Esophagus muscularis mucosa (tissue), 4 donors: ENCODE measurements at regions not wholly inside any gene's neighbourhood (a gene's known extent, or its start where the extent isn't known, plus 50 kb on each side); places are given as distances from the start of the nearest gene placed in this dataset.
"Not testable (repeated sequence)": the region's sequence is repeated elsewhere in the genome, so short reads cannot be mapped to it uniquely, and the experiment has no call there.

Source experiments
- DNase-seq: peaks from one replicate; pipeline ENCODE4 v3.0.0-alpha.2; 2017; ENCODE audit errors: extremely low spot score
- H3K27ac ChIP-seq, 4 donors: fragments of 200-600 bp; sonication (generic); replicated peaks in 1 of 4; 1 replicate in 3 of 4; 2 replicates in 1 of 4; pipeline ENCODE4 v1.5.1; 2016 to 2019; ENCODE audit warnings: mild to moderate bottlenecking in 1 of 4
- H3K27me3 ChIP-seq, 4 donors: fragments of 200-600 bp; sonication (generic); one replicate each; pipeline versions ENCODE4 v1.5.1 to v1.6.0; 2016 to 2019
- H3K36me3 ChIP-seq, 4 donors: fragments of 200-600 bp; sonication (generic); one replicate each; pipeline ENCODE4 v1.5.1; 2016 to 2019
- H3K4me1 ChIP-seq, 4 donors: fragments of 200-600 bp; sonication (generic); one replicate each; pipeline ENCODE4 v1.5.1; 2016 to 2019
- H3K4me3 ChIP-seq, 4 donors: fragments of 200-600 bp; sonication (generic); 1 replicate in 2 of 4; 2 replicates in 2 of 4; pipeline ENCODE4 v1.5.1; 2016 to 2019; ENCODE audit warnings: mild to moderate bottlenecking in 4 of 4, moderate library complexity in 1 of 4
- H3K9me3 ChIP-seq, 4 donors: fragments of 200-600 bp; sonication (generic); 1 replicate in 3 of 4; 2 replicates in 1 of 4; pipeline ENCODE4 v1.5.1; 2016 to 2019
- CTCF ChIP-seq, 3 experiments: fragments of 200-600 bp in 2 of 3; fragments of 450-650 bp in 1 of 3; sonication (generic) in 2 of 3; IDR thresholded peaks; one replicate each; pipeline ENCODE4 v1.5.1; 2017 to 2019; ENCODE audit warnings: antibody characterized with exemption in 3 of 3, mild to moderate bottlenecking in 2 of 3, moderate library complexity in 1 of 3
- EP300 ChIP-seq: sonication (generic); formaldehyde crosslinking; IDR thresholded peaks from one replicate; pipeline ENCODE4 v1.6.1; 2017; ENCODE audit warnings: antibody characterized with exemption
- POLR2A ChIP-seq: fragments of 450-650 bp; IDR thresholded peaks from one replicate; pipeline ENCODE4 v1.6.1; 2017; ENCODE audit warnings: antibody characterized with exemption, moderate library complexity, mild to moderate bottlenecking, low read depth
- POLR2AphosphoS5 ChIP-seq, 2 donors: sonication (generic); formaldehyde crosslinking; IDR thresholded peaks; one replicate each; pipeline ENCODE4 v1.6.1; 2017; ENCODE audit warnings: antibody characterized with exemption in 2 of 2
- WGBS: methylation state at CpG from one replicate; pipeline ENCODE4 v1.1.5; 2018; 5-methylcytosine and 5-hydroxymethylcytosine counted together
- intact Hi-C: fragments of 100-400 bp; cut with DNase I; formaldehyde crosslinking; loops from one replicate; pipeline ENCODE4 v1.15.1; 2023

GRCh38 chr7:131929632-131930031 lies 373.2 kb upstream of the PODXL start:
- no peak for TF ChIP-seq EP300
- intact Hi-C loops = no loop called here
- no peaks in the 10 kb centered on the region for H3K4me1 ChIP-seq
- DNase-seq = no peak
- no peak overlapping the region for H3K27ac ChIP-seq
- H3K4me3 ChIP-seq = no peak overlapping the region
- H3K36me3 ChIP-seq = no peaks in the 10 kb centered on the region
- peaks cover 0 to 4% (median 0%) of the 10 kb centered on the region in 4 donors for H3K27me3 ChIP-seq
- no peaks in the 10 kb centered on the region for H3K9me3 ChIP-seq

GRCh38 chr7:131927770-131928423 lies 371.5 kb upstream of the PODXL start:
- Histone ChIP-seq H3K27ac (no peak overlapping the region), H3K4me3 (no peak overlapping the region), H3K9me3 (no peaks in the 10 kb centered on the region), H3K4me1 (no peaks in the 10 kb centered on the region), H3K36me3 (no peaks in the 10 kb centered on the region), H3K27me3 (peaks cover 0 to 4% (median 0%) of the 10 kb centered on the region in 4 donors)
- 80% methylated on average over 10 of the region's 12 CpGs for WGBS
- TF ChIP-seq POLR2AphosphoS5 (IDR thresholded peaks at IDR 0.05) (no peak), EP300 (no peak), POLR2A (no peak), CTCF (IDR thresholded peaks at IDR 0.05) (no peak)
- DNase-seq = no peak
- intact Hi-C loops = no loop called here

- no peak overlapping the region for H3K27ac ChIP-seq
- H3K4me3 ChIP-seq = no peak overlapping the region
- no peak for DNase-seq
- TF ChIP-seq POLR2A (no peak), POLR2AphosphoS5 (IDR thresholded peaks at IDR 0.05) (no peak), CTCF (IDR thresholded peaks at IDR 0.05) (no peak)
- H3K4me1 ChIP-seq = no peaks in the 10 kb centered on the region
- no peaks in the 10 kb centered on the region for H3K36me3 ChIP-seq
- intact Hi-C loops = no loop called here
- peaks cover 0 to 4% (median 0%) of the 10 kb centered on the region in 4 donors for H3K27me3 ChIP-seq
- no peaks in the 10 kb centered on the region for H3K9me3 ChIP-seq
Measured at GRCh38 chr7:131925636-131926035, 369.2 kb upstream of the PODXL start.

- intact Hi-C loops = no loop called here
Measured at GRCh38 chr7:131924857-131925256, 368.4 kb upstream of the PODXL start.

GRCh38 chr7:131922948-131923347 lies 366.5 kb upstream of the PODXL start:
- WGBS = 93% methylated on average over 10 of the region's 10 CpGs
- H3K9me3 ChIP-seq, H3K4me3 ChIP-seq, H3K27ac ChIP-seq, H3K4me1 ChIP-seq, DNase-seq, H3K27me3 ChIP-seq, intact Hi-C loops, H3K36me3 ChIP-seq: not testable (repeated sequence)

More at GRCh38 chr7:131924857-131925256, 368.4 kb upstream of the PODXL start:
- Histone ChIP-seq H3K9me3 (no peaks in the 10 kb centered on the region), H3K27me3 (no peaks in the 10 kb centered on the region), H3K27ac (no peak overlapping the region), H3K4me3 (no peak overlapping the region), H3K4me1 (no peaks in the 10 kb centered on the region), H3K36me3 (no peaks in the 10 kb centered on the region)
- no peak for DNase-seq
- TF ChIP-seq POLR2A = no peak
- WGBS = 87% methylated on average over 3 of the region's 3 CpGs

- no peaks in the 10 kb centered on the region for H3K36me3 ChIP-seq
- H3K4me1 ChIP-seq = no peaks in the 10 kb centered on the region
- intact Hi-C loops = no loop called here
- DNase-seq = no peak
- no peaks in the 10 kb centered on the region for H3K9me3 ChIP-seq
- H3K27me3 ChIP-seq = no peaks in the 10 kb centered on the region
- H3K27ac ChIP-seq = no peak overlapping the region
- H3K4me3 ChIP-seq = no peak overlapping the region
- 46% methylated on average over 1 of the region's 1 CpG for WGBS
- TF ChIP-seq EP300 (no peak), POLR2A (no peak), CTCF (IDR thresholded peaks at IDR 0.05) (no peak), POLR2AphosphoS5 (IDR thresholded peaks at IDR 0.05) (no peak)
Measured at GRCh38 chr7:131921016-131921415, 364.6 kb upstream of the PODXL start.
